Skin epidermis (tissue), 12 donors: ENCODE measurements at regions not wholly inside any gene's neighbourhood (a gene's known extent, or its start where the extent isn't known, plus 50 kb on each side); places are given as distances from the start of the nearest gene placed in this dataset.
"Not testable (repeated sequence)": the region's sequence is repeated elsewhere in the genome, so short reads cannot be mapped to it uniquely, and the experiment has no call there.

ENCODE experiments used
- H3K27ac ChIP-seq, 21 experiments: fragments of 200-600 bp; sonication (generic) in 11 of 21; one replicate each; pipeline ENCODE4 v1.5.0; 2020; ENCODE audit warnings: mild to moderate bottlenecking in 3 of 21, inconsistent platforms in 2 of 21, moderate library complexity in 2 of 21
- H3K4me3 ChIP-seq, 7 experiments: fragments of 200-600 bp; sonication (generic) in 2 of 7; one replicate each; pipeline ENCODE4 v1.5.0; 2020; ENCODE audit warnings: inconsistent platforms in 2 of 7, mild to moderate bottlenecking in 2 of 7, moderate library complexity in 1 of 7

DNA sequence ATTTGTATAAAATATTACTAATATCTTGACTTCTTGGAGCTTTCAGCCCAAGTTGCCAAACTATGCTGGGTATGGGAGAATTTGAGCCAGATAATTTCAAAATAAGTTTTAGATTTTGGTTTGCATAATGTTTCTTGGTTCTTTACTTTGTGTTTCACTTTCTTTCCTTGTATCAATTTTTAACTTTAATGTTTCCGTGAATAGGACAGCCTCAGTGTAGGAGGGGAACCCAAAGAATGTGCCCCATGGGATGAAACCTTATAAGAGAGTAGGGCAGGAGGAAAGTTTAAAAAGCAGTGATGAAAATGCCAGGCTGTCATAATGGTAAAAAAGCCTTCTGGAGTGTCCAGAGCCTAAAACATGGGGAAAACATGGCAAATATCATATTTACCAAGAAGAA, 252.4 kb upstream of the IRAK1BP1 start:
- Histone ChIP-seq H3K27ac (no peak overlapping the region), H3K4me3 (no peak overlapping the region)

DNA sequence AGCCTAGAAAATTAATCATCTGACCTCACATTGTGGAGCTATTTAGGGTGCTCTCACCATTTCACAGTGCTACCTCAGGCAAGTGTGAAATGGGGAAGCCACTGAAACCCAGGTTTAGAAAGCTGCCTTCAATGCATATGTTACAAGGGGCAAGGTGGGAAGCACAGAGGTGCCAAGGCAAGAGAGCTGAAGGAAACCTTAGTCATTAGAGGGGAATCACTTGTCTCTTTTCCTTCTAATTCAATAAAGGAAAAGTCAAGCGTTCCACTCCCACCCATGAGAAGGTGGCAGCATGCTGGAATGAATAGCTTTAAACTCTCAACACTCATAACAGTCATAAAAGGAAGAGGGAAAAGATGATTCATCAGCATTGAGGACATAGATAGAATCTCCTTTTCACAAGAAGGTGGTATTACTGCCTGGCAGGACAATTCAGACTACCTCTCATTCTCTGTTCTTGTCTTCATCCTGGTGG, 251.9 kb upstream of the IRAK1BP1 start:
- H3K4me3 ChIP-seq = no peak overlapping the region

DNA sequence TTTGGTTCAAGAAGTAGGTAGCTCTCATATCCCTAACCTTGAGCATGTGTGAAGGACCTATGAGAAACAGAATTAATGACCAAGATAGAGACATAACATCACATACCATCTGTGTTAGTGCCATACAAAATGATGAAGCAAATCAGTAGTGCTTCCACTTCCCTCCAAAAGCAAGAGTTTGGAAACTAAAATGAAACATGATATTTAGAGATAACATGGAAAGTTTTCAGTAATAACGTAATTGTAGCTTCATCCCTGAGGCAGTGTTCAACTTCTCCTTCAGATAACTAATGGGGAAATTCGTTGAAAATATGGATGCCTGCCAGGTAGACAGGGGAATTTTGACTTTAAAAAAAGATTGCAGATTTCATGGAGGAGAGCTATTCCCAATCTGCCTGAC, 248.4 kb upstream of the IRAK1BP1 start:
- Histone ChIP-seq H3K4me3 (no peak overlapping the region), H3K27ac (no peak overlapping the region)

More for the DNA sequence above, 251.9 kb upstream of the IRAK1BP1 start:
- no peak overlapping the region for H3K27ac ChIP-seq

DNA sequence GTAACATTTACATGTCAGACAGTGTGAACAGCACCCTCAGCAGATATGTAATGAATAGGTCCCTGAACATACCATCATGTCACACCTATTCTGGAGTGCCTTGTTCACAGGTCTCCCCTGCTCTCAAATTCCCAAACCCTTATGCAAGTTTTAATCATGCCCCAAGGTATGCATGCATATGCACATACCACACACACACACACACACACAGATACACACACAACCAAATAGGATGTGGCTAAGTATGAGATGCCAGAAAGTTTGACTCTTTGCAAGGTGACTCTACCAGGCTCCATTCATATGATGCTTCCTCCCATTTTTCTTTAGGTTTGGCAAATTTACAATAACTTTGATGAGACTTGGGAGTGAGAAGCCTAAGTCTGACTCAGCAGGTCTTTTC, 243.8 kb upstream of the IRAK1BP1 start:
- Histone ChIP-seq H3K4me3 (no peak overlapping the region), H3K27ac (no peak overlapping the region)

DNA sequence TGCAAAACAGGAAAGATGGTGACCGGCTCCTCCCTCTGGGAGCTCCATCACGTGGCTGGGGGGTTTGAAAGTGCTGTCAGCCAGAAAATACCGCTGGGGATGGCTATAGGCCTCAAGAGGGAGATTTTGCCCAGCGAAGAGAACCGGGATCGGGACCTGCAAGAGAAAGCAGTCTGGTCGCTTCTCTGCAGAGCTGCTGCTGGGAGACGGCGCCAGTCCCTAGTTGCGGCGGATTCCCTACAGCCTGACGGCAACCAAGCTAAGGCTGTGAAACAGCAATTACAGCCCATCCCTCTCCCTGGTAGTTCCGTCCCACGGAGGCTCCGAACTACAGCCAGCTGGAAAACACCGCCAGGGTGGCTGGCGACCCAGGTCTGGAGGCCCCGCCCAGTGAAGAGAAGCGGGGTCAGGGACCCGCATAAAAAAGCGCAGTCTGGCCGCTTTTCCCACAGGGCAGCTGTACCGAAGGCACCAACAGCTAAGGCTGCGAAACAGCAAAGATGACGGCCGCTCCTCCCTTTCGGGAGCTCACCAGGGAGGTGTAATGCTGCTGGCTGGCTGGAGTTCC, 238.1 kb upstream of the IRAK1BP1 start:
- Histone ChIP-seq H3K27ac (no peak overlapping the region), H3K4me3 (peak overlapping the region; percentile 4 to 37 (median 20))

DNA sequence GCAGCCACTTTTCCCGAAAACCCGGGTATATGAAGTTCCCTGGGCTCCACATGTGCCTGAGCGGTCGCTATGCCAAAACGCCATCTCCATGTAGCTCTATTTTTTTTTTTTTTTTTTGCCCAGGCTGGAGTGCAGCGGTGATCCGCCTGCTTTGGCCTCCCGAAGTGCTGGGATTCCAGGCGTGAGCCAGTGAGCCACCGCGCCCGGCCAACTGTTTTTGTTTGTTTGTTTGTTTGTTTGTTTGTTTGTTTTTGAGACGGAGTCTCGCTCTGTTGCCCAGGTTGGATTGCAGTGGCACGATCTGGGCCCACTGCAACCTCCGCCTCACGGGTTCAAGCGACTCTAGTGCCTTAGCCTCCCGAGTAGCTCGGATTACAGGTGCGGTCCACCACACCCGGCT, 237.5 kb upstream of the IRAK1BP1 start:
- no peak overlapping the region for H3K4me3 ChIP-seq
- H3K27ac ChIP-seq = no peak overlapping the region

DNA sequence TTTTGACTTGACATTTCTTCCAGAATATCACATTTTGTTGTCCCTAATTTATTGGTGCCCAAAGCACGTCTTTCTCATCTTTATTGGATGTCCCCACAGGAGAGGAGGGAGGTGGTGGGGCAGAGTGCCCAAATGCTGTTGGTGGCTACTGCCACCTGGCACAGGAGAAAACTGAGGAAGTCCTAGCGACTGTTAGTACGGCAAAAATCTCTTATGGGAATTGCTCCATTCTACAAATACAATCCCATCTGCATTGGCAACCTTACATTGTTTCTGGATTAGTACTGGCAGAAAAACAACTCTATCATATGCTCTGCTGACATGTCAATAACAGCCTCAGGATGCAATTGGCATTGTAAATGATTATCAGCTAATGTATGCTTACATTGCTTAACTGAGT, 235.4 kb upstream of the IRAK1BP1 start:
- H3K27ac ChIP-seq = no peak overlapping the region
- H3K4me3 ChIP-seq = no peak overlapping the region

DNA sequence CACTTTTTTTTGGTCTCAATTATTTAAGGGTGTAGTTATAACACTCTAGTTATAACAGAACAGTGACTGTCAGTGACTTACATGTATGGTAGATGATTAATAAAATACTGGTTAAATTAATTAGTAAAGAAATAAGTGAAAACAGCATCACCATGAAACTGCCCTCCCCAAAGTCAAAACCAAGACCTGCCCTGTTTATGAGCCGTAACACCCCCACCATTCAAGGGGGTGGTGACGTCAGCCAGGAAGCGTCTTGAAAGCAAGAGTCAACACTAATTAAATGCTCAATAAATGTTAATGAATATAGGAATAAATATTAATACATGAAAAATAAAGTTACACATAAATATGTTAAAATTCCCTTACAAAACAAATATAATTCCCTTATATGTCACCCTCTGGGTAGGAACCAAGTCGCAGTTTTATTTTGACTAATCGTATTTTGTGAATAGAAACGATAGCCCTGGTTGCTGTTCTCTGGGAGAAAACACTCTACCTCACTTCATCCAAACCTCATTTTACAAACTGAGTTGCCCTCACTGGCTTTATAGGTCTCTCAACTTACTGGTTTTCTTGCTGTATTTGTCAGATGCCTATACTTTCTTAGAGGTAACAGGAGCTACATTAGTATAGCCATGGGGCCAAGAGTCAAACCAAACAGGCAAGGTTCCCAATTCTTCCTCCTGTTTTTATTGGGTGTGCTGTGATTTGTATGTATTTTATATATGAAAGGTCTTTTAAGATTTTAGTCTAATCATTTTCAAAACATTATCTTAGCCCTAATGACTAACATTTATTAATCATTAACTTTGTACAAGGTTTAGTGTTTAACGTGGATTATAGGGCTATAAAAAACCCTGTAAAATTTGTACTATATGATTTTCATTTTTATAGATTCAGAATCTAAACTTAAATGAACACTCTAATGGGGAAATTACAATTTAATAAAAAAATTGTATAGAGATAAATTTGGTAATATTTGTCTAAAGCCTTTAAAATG, 227.9 kb upstream of the IRAK1BP1 start:
- H3K4me3 ChIP-seq = no peak overlapping the region
- no peak overlapping the region for H3K27ac ChIP-seq

DNA sequence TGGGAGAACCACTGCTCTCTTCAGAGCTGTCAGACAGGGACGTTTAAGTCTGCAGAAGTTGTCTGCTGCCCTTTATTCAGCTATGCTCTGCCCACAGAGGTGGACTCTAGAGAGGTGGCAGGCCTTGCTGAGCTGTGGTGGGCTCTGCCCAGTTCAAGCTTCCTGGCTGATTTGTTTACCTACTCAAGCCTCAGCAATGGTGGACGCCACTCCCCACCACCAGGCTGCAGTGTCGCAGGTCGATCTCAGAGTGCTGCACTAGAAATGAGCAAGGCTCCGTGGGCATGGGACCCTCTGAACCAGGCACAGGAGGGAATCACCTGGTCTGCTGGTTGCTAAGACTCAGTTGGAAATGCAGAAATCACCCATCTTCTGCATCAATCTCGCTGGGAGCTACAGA, 223.4 kb upstream of the IRAK1BP1 start:
- H3K4me3 ChIP-seq, H3K27ac ChIP-seq: not testable (repeated sequence)

DNA sequence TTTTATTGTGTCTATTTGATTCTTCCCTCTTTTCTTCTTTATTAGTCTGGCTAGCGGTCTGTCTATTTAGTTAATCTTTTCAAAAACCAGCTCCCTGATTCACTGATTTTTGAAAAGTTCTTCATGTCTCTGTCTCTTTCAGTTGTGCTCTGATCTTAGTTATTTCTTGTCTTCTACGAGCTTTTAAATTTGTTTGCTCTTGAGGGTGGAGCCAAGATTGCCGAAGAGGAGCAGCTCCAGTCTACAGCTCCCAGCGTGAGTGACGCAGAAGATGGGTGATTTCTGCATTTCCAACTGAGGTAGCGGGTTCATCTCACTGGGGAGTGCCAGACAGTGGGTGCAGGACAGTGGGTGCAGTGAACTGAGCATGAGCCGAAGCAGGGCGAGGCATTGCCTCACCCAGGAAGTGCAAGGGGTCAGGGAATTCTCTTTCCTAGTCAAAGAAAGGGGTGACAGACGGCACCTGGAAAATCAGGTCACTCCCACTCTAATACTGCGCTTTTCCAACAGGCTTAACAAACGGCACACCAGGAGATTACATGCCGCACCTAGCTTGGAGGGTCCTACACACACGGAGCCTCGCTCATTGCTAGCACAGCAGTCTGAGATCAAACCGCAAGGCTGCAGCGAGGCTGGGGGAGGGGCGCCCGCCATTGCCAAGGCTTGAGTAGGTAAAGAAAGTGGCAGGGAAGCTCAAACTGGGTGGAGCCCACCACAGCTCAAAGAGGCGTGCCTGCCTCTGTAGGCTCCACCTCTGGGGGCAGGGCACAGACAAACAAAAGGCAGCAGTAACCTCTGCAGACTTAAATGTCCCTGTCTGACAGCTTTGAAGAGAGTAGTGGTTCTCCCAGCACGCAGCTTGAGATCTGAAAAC, 220.6 kb upstream of the IRAK1BP1 start:
- not testable (repeated sequence) for H3K27ac ChIP-seq, H3K4me3 ChIP-seq

DNA sequence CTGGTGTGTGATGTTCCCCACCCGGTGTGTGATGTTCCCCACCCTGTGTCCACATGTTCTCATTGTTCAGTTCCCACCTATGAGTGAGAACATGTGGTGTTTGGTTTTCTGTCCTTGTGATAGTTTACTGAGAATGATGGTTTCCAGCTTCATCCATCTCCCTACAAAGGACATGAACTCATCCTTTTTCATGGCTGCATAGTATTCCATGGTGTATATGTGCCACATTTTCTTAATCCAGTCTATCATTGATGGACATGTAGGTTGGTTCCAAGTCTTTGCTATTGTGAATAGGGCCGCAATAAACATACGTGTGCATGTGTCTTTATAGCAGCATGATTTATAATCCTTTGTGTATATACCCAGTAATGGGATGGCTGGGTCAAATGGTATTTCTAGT, 201.5 kb upstream of the IRAK1BP1 start:
- not testable (repeated sequence) for H3K4me3 ChIP-seq

DNA sequence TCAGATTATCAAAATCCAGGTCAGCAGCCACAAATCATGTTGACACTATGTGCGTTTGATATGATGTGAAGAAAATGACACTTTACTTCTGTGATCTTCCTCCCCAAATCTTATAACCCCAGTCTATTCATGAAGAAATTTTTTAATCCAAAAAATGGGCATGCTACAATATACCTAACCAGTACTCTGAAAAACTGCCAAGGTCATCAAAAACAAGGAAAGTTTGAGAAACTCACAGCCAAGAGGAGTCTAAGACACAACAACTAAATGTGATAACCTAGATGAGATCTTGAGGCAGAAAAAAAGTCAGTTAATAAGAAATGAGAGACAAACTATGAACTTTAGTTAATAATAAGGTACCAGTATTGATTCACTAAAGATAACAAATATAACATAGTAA, 200.6 kb upstream of the IRAK1BP1 start:
- Histone ChIP-seq H3K4me3 (no peak overlapping the region), H3K27ac (no peak overlapping the region)

More for the DNA sequence above, 201.5 kb upstream of the IRAK1BP1 start:
- H3K27ac ChIP-seq = not testable (repeated sequence)

DNA sequence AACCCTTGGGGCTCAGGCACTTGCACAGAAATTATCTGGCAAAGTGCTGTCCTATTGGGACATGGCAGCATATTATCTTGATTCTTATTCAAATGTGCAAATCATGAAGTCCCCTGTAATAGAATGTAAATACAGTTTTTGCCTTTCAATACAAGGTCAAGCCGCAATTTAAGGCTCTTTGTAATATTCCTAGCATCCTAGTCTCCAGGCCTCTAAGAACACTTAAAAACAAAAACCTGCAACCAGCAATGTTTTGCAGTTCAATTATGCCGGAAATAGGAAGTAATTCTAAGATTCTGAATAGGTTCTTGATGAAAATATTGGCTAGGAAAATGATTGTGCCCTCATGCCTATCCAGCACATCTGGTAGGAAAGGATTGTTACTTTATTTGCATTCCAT, 197.2 kb upstream of the IRAK1BP1 start:
- H3K4me3 ChIP-seq = no peak overlapping the region

DNA sequence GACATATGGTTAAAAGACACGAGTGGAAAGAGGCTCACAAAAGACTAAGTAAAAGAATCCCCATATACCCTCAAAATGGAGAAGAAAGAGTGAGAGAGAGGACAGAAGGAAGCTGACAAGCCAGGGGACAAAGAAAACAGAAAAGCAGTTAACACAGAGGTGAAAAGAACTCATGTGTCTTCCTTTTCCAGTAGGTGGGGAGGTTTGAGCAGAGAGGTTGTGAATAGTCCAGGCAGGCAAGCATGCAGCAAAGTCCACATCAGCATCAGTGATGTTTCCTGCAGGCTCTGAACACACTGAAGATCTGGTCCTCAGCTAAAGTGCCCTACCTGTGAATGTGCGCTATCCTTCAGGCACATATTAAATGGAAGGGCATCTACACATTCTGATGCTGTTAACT, 196.5 kb upstream of the IRAK1BP1 start:
- no peak overlapping the region for H3K27ac ChIP-seq
- no peak overlapping the region for H3K4me3 ChIP-seq

More for the DNA sequence above, 197.2 kb upstream of the IRAK1BP1 start:
- H3K27ac ChIP-seq = no peak overlapping the region

DNA sequence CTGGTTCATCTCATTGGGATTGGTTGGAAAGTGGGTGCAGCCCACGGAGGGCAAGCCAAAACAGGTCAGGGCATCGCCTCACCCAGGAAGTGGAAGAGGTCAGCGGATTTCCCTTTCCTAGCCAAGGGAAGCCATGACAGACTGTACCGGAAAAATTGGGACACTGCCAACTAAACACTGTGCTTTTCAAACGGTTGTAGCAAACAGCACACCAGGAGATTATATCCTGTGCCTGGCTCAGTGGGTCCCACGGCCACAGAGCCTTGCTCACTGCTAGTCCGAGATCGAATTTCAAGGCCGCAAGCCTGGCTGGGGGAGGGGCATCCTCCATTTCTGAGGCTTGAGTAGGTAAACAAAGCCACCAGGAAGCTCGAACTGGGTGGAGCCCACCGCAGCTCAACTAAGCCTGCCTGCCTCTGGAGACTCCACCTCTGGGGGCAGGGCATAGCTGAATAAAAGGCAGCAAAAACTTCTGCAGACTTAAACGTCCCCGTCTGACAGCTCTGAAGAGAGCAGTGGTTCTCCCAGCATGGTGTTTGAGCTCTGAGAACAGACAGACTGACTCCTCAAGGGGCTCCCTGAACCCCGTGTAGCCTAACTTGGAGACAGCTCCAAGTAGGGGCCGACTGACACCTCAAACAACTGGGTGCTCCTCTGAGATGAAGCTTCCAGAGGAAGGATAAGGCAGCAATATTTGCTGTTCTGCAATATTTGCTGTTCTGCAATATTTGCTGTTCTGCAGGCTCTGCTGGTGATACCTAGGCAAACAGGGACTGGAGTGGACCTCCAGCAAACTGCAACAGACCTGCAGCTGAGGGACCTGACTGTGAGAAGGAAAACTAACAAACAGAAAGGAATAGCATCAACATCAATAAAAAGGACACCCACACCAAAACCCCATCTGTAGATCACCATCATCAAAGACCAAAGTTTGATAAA, 191.0 kb upstream of the IRAK1BP1 start:
- H3K4me3 ChIP-seq, H3K27ac ChIP-seq: not testable (repeated sequence)

DNA sequence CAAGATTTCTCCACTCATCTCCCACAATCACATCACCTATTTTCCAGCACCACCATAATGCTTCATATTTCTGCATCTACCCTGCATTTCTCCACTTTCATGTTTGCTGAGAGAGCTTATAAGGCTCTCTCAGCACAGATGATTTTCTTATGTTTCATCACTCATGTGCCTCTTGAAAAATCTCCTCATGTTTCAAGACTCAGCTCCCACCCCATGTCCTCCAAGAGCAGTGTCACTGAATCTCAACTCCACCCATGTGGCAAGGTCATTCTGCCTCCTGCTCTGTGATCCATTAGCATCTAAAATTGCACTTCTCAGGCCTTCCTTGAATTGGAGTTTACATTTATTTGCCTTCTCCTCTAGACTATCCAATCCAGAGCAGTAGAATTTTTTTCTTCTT, 178.7 kb upstream of the IRAK1BP1 start:
- Histone ChIP-seq H3K4me3 (no peak overlapping the region), H3K27ac (no peak overlapping the region)

DNA sequence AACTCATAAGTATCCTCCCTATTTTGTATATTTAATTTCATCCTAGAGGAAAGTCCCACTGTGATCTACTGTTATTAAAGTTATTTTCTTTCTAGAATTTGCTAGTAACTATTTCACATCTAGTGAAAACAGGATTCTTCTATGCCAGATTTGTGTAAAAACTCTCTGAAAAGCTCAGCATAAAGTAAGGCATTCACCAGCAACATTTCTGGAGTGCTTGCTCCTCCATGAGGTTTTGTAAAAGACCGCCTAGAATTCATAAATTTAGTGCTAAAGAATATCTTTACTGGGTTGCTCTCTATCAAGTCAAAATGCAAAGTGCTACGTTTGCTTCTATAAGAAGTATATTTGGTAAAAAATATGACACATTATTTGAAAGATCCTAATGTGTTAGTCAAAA, 173.5 kb upstream of the IRAK1BP1 start:
- Histone ChIP-seq H3K27ac (no peak overlapping the region), H3K4me3 (no peak overlapping the region)

DNA sequence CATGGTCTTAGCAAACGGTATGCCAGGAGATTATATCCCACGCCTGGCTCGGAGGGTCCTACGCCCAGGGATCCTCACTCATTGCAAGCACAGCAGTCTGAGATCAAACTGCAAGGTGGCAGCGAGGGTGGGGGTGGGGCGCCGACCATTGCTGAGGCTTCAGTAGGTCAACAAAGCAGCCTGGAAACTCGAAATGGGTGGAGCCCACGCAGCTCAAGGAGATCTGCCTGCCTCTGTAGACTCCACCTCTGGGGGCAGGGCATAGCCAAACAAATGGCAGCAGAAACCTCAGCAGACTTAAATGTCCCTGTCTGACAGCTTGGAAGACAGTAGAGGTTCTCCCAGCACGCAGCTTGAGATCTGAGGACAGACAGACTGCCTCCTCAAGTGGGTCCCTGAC, 172.7 kb upstream of the IRAK1BP1 start:
- H3K4me3 ChIP-seq = not testable (repeated sequence)

DNA sequence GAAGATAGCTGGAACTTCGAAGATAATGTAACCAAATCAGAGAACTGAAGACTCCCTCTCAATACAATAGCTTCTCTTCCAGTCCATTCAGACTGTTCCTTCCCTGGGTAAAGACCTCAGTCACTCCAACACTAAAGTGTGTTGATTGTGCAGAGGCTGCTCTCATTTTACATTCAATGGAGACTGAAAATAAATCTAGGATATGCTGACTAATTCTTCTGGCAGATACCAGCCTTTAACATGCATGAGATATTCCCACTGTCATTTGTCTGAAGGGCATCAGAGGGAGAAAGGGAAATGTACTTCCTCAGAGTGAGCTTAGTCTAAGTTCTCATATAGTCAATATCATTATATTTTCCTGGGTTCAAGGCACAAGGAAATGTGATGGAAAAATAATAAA, 166.4 kb upstream of the IRAK1BP1 start:
- Histone ChIP-seq H3K27ac (no peak overlapping the region), H3K4me3 (no peak overlapping the region)

More for the DNA sequence above, 172.7 kb upstream of the IRAK1BP1 start:
- H3K27ac ChIP-seq = not testable (repeated sequence)
